Activated CD4-positive, alpha-beta T cell treated with anti-CD3 and anti-CD28 coated beads, Interleukin-10, Interleukin-2, amounts not matched to agents 100 ng/mL and 50 ng/mL, durations not matched to agents 16 hours and 8 hours (primary cell): ENCODE measurements at regions not wholly inside any gene's neighbourhood (a gene's known extent, or its start where the extent isn't known, plus 50 kb on each side); places are given as distances from the start of the nearest gene placed in this dataset.
A peak's percentile ranks its signal among the peaks of the same experiment; 100 is the strongest.

ENCODE experiments used
- DNase-seq: peaks from one replicate; pipeline ENCODE4 v3.0.0-alpha.2; 2020

DNA sequence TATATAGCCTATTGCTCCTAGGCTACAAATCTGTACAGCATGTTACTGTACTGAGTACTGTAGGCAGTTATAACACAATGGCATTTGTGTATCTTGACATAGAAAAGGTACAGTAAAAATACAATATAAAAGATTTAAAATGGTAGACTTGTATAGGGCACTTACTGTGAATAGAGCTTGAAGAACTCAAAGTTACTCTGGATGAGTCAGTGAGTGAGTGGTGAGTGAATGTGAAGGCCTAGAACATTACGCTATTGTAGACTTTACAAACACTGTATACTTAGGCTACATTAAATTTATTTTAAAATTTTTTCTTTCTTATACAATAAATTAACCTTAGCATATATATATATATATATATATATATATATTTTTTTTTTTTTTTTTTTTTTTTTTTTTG is 140.0 kb upstream of the UBE2E1 start:
- DNase-seq: no peak

DNA sequence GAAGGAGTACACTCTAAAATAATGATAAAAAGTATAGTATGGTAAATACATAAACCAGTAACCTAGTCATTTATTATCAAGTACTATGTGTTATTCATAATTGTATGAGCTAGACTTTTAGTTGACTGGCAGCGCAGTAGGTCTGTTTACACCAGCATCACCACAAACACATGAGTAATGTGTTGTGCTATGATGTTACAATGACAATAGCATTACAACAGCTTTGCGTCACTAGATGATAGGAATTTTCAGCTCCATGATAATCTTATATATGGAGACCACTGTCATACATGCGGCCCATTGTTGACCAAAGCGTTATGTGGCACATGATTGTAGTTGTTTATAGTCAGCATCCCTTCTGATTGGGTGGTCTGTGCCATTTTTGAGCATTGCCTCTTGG is 138.9 kb upstream of the UBE2E1 start:
- no peak for DNase-seq

DNA sequence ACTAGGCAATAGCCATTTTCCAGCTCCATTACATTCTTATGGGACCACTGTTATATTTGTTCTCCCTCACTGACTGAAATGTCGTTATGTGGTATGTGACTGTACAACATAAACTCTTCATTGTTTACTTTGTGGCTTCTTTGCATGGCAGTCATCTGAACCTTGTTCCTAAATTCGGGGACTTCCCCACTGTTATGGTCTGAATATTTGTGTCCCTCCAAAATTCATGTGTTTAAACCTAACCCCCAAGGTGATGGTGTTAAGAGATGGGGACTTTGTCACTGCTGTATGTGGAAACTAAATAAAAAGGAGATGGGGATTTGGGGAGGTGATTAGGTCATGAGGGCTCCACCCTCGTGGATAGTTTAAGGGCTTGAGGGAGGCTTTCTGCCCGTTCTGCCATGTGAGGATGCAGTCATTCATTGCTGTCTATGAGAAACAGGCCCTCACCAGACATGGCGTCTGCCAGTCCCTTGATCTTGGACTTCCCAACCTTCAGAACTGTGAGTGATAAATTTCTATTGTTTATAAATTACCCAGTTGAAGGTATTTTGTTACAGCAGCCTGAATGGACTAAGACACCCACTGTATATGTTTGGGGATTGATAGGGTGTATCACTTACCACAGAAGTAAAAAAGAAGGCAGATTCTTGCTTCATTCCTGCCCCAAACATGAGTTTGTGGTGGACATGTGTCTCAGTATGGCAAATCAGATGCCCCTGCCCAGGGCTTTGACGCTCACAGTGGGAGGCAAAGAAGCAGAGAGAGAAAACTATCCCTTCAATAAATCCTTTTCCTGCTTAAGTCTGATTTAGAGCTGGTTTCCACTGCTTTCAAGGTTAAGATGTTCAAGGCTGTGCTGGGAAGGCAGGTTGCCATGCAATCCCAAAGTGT is 138.0 kb upstream of the UBE2E1 start:
- no peak for DNase-seq

DNA sequence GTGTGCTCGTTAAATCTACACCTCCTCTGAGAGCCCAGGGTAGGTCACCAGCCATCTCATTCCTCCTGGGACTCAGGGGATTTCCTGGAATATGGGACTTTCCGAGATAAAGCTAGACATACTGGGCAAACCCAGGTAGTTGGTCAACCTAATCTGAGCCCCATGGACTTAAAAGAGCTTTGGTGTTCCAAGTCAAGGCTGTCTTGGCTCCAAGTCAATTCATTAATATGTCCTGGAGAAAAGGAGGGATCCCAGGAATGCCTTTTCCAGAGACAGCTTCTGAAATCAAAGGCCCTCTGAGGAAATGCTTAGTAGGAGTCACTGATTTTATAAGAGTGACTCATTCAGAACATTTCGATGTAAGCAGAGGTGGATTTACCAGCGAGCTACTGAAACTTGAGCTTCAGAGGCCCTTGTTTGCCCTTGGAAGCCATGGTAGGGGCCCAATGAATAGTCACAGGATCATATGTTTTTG is 137.3 kb upstream of the UBE2E1 start:
- DNase-seq: no peak

DNA sequence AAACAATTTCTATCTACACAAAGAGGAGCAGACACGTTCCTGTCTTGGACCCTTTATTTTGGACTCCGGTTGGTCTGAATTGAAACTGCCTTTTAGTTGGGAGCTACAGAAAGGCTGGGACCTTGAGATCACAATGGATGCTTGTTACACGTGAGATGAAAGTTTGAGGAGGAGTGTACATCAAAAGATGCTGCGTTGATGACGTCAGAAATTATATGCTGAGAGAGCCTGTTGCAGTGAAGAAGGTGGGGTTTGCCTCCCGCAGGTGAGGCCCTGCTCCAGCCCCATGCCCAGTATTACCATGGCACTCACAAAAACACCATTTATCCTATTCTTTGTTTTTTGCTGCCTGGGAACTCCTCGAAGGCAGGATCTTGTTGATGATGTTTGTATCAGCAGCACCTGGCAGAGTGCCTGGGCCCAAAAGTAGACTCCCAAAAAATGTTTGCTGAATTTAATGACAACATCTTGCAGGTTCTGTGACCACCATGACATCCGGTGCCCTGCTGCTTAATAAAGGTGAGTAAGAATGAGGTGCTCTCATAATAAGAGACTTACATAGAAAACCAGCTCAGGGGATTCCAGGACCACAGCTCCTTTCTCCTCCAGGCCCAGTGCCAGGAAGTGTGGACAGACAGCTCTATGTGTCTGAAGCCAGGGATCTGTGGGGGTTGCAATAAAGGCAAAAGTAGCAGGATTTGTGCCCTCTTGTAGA is 136.1 kb upstream of the UBE2E1 start:
- no peak for DNase-seq

DNA sequence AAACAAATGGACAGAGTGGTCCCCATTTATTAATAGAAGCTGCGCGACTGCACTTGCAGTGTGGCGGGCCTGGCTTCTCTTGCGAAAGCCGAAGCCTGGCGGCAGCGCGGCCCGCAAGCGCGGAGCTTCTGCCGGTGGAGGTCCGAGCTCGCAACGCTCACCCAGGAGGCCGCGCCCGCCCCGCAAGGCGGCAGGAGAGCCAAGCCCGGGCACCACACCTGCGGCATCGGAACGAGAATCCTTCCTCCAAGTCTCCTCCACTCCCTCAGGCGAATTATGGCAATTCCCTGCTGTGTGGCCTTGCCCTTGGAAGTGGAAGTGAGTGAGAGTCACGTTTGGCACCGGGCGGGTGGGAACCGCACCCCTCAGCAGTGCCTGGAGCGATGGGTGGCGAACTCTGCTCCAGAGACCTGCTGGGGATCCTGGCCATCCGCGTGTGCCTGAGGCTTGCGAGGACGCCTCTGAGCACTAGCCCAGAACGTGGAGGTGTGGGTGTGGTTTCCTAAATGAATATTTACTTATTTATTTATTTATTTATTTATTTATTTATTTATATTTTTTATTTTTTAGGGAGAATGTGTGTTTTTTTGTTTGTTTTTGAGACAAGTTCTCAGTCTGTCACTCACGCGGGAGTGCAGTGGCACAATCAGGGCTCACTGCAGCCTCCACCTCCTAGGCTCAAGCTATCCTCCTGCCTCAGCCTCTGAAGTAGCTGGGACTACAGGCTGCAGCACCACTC is 133.7 kb upstream of the UBE2E1 start:
- no peak for DNase-seq

DNA sequence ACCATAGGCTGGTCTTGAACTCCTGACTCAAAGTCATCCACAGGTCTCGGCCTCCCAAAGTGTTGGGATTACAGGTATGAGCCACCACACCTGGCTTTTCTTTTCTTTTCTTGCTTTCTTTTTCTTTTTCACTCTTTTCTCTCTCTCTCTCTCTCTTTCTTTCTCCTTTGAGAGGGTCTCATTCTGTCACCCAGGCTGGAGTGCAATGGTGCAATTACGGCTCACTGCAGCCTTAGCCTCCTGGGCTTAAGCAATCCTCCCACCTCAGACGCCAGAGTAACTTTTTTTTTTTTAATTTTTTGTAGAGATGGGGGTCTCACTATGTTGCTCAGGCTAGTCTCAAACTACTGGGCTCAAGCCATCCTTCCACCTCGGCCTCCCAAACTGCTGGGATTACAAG is 133.1 kb upstream of the UBE2E1 start:
- no peak for DNase-seq

DNA sequence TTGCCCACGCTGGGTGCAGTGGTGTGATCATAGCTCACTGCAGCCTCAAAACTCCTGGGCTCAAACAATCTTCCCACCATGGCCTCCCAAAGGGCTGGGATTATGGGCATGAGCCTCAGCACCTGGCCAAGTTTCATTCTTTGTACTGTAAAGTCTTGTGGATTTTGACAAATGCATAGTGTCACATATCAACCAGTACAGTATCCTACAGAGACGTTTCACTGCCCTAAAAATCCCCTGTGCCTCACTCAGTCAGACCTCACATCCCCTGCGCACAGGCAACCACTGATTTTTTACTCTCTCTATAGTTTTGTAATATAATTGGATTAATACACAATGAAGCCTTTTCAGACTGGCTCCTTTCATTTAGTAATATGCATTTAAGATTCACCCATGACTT is 130.7 kb upstream of the UBE2E1 start:
- DNase-seq: no peak

DNA sequence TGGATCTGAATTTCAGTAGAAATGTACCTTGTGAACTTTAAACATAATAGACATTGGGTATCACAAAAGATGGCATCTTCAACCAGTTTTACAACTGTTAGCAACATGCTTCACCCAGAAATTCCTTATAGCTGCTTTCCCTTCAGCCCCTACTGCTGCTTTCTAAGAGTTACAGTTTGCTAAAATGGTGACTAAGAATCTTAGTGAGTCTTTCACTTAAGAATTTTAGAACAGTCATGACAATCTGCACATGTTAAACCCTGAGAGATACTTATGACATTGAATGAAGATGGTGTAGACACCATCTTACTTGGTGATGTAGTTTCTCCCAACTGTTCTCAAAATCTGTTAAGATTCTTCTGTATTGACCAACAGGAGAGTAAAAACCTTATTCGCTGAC is 129.7 kb upstream of the UBE2E1 start:
- DNase-seq: no peak

DNA sequence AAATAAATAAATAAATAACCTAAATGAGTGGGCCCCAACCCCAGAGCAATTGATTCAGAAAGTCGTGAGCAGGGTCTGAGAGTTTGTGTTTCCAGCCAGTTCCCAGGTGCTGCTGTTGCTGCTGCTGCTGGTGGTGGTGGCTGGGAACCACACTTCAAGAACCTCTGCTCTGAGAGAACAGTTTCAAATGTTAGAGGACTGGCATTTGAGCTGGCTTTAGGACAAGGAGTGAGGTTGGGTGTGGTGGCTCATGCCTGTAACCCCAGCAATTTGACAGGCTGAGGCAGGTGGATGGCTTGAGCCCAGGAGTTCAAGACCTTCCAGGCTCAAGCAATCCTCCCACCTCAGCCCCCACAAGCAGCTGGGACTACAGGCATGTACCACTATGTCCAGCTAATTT is 123.1 kb upstream of the UBE2E1 start:
- DNase-seq: no peak

DNA sequence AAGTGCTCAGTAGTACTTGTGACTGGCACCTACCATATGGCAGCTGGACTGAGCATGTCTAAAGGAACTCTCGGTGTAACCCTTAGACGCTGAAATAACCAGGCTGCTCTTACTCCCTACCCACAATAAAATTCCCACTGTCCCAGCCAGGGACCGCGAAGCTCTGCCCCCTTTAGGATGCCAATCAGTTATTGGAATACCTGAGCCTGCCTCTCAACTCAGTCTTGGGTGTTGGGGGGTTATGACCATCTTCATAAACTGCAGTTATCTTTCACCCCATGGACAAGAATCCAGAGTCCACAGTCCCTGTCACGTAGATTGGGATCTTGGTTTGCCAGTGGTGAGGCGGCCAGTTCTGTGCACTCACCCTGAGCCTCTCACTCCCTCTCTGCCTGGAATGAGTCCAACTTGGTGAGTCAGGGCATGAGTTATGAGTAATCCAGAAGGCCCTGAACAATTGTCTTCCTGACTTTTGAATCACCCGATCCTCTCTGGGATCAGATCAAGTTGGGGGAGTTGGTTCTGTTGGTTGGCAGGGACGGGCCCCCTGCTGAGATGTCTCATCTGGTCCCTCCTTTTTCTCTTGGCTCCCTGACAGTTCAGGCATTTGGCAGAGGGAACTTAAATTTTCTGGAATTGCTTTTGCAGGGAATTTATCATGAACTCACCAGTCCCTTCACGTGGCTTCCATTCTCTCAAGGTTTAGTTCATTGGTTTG is 120.1 kb upstream of the UBE2E1 start:
- DNase-seq: peak; percentile 20

DNA sequence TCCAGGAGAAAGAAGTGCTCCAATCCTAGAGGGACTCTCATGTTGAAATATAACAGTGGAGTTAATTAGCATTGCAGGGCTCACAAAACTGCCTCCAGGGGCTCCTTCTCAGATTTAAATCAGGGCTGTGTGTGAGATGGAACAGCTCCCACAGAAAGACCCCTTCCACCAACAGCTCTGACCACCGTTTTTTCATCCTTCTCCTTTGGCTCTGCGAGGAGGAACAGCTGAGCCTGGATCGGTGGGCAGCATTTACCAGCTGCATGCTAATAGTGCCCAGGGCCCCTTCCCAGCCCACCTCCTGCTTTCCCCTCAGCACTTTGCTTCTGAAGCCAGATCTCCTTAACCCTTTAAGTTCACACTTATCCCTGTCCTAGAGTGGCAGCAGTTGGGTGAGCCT is 119.2 kb upstream of the UBE2E1 start:
- no peak for DNase-seq

DNA sequence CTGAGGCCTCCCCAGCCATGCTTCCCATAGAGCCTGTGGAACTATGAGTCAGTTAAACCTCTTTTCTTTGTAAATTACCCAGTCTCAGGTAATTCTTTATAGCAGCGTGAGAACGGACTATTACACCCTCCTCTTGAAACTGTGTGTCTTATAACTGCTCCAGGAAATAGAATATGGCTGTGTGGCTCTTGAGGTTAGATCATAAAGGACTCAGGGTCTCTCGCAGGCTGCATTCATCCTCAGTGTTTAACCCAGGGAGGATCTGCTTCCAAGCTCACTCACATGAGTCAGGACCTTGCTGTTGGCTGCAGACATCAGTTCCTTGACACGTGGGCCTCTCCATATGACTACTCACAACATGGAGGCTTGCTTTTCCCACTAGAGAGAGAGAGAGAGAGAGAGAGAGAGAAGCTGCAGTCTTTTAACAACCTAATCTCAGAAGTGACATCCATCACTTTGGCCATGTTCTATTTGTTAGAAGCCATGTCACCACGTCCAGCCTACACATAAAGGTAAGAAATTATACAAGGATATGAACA is 114.3 kb upstream of the UBE2E1 start:
- no peak for DNase-seq

DNA sequence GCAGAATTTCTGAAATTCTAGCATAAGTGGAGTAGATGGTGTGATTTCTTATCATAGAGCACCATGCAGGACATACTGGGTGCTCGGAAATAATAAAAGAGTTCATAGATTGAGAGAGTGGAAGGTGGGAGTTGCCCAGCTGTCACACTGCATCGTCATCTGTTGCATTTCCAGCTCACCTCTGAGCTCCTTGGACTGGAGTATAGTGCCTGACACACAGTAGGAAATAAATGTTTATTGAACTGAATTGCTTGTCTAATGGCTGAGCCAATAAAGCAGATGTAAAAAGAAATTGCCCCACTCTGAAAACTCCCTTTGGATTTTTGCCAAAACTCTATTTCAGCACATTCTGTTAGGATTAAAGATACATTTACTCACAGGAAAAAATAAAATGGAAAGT is 108.9 kb upstream of the UBE2E1 start:
- no peak for DNase-seq

DNA sequence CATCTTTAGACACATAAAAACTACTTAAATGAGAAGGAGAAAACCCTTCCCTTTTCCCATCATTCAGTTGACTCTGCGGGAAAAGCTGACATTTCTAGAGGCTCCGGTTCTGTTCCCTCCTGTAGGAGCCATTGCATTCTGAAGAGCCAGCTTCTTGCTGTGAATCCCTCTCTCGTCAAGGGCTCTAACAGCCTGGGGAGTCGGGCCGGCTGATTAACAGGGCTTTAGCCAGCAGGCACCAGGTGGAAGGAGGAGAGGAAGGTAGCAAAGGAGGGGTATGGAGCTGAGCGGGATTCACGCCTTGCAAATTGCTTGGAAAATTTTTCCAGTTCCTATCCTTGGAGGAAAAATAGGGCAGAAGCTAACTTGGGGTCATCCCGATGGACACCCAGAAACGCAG is 108.3 kb upstream of the UBE2E1 start:
- DNase-seq: no peak

DNA sequence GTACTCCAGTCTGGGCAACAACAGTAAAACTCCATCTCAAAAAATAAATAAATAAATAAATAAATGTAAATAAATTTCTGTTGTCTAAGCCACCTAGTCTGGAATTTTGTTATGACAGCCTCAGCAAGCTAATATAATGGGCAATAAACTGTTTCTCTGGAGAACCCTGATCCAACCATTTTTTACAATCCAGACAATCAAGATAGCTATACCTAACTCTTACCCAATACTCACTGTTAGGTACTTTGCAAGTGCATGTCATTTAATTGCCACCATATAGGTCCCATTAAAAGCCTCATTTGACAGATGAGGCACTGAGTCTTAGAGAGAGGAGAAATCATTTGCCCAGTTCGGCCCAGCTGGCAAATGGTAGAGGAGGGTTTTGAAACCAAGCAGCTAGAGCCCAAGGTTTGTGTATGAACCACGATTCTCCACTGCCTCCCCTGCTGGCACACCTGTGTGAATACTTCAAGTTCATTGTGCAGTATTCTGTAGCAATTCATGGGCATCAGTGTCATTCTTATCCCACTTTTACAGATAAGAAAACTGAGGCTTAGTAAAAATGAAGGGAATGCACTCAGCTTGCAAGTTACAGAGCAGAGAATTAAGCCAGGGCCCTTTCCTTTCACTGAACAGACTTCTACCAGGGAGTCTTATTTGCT is 107.0 kb upstream of the UBE2E1 start:
- no peak for DNase-seq

DNA sequence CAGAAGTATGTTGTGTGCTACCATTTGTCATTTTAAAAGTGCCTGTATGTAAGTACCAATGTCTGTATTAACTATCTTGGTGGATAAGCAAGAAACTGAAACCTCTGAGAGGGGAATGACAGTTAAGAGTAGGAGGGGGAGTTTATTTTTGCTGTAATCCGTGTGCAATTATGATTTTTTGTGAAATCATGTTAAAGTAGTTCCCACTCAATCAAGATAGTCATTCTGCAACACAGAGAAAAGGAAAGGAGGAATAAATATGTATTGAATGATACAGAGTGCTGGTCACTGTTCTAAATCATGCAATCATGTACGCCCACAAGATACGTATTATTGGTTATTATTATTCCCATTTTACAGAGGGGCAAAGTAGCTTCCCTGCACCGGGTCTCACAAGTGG is 105.1 kb upstream of the UBE2E1 start:
- DNase-seq: no peak

DNA sequence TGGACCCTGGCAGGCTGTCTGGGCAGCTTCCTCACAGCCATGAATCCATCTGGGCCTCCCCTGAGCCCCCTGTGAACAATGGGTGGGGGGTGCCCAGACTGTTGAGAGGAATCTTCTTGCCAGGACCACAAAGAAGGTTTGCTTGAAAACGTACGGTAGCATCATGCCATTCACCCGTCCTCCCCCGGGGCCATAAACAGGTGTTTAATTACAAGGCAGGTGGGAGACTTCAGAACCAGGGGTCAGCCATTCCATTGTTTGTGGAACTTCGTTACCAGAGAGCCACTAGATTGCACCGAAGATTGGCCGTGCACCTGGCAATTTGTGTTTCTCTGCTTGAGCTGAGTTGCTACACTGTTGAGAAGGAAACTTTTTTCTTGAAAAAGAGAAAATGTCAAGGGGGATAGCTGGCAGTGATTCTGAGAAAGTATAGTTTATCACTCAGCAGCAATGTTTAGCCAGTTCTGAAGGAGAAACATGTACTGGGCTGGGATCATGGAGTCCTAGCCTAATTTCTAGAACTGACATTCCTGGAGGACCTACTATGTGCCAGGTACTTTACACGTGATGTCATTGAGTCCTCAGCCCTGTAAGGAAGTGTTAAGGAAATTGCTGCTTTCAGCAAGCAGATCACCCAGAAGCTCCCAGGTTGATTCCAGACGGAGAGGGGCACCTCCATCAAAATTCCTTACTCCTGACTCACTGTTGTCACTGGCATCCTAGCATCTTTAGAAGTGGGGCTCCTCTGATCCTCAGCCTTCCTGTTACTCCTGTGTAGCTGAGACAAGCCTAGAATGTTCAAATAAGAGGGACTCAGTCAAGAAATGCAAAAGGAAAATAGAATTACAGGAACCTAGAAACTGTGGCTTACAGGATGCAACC is 103.8 kb upstream of the UBE2E1 start:
- DNase-seq: no peak

DNA sequence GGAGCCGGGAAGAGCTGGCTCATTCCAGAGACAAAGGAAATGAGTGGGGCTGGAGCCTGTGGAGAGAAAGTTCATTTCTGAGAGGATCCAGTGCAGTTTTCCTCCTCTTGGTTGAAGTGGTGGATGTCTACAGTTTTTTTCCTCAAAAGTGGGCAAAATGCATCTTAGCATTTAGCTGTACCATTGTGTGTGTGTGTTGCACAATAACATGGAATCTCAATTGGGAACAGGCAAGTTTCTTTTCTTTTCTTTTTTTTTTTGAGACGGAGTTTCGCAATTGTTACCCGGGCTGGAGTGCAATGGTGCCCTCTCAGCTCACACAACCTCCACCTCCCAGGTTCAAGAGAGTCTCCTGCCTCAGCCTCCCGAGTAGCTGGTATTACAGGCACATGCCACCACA is 101.5 kb upstream of the UBE2E1 start:
- no peak for DNase-seq

DNA sequence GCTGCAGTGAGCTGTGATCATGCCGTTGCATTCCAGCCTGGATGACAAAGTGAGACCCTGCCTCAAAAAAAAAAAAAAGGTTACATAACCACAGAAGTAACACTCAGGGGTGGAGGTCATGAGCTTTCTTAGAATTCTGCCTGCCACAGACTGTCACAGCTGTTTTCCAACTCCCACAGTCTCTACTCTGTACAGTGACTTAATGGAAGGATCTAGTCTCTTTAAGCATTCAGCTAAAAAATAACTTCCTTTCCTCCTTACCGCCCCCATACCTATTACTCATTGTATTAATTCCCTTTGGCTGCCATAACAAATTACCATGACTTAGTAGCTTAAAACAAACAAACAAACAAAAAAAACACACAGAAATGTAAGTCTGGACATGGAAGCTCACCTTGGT is 99.6 kb upstream of the UBE2E1 start:
- no peak for DNase-seq

DNA sequence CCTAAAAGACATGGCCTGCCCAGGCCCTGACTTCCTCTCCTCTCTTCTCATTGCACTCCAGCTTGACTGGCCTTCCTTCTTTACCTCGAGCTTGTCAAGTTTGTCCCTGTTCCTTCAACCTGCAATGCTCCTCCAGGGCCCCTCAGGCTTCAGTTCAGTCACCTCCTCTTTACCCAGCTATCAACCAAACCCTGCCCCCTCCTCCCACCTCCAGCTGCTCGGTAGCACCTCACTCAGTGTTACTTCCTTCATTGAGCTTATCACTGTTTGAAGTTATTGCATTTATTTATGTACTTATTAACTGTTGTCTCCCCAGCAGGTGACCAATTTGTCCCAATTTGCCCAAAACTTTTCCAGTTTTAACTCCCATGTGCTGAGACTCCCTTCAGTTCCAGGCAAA is 95.8 kb upstream of the UBE2E1 start:
- no peak for DNase-seq
